Ascending aorta (tissue), 2 donors: ENCODE measurements at regions not wholly inside any gene's neighbourhood (a gene's known extent, or its start where the extent isn't known, plus 50 kb on each side); places are given as distances from the start of the nearest gene placed in this dataset.

Experiments used
- DNase-seq, 2 donors: peaks; one replicate each; pipeline ENCODE4 v3.0.0-alpha.2; 2019; ENCODE audit warnings: low spot score in 2 of 2
- H3K27ac ChIP-seq, 2 donors: fragments of 200-600 bp; sonication (generic); one replicate each; pipeline ENCODE4 v1.5.1; 2016 to 2017; ENCODE audit warnings: mild to moderate bottlenecking in 1 of 2
- H3K27me3 ChIP-seq: fragments of 200-600 bp; sonication (generic); one replicate; pipeline ENCODE4 v1.5.1; 2017
- H3K36me3 ChIP-seq, 2 donors: fragments of 200-600 bp; sonication (generic); one replicate each; pipeline ENCODE4 v1.5.1; 2016
- H3K4me1 ChIP-seq, 2 donors: fragments of 200-600 bp; sonication (generic); one replicate each; pipeline ENCODE4 v1.5.1; 2016 to 2017; ENCODE audit warnings: mild to moderate bottlenecking in 1 of 2
- H3K4me3 ChIP-seq, 2 donors: fragments of 200-600 bp; sonication (generic); one replicate each; pipeline ENCODE4 v1.5.1; 2016 to 2017; ENCODE audit warnings: mild to moderate bottlenecking in 1 of 2
- H3K9me3 ChIP-seq, 2 donors: fragments of 200-600 bp; sonication (generic); one replicate each; pipeline ENCODE4 v1.5.1; 2016
- CTCF ChIP-seq, 3 experiments: fragments of 200-600 bp in 2 of 3; fragments of 450-650 bp in 1 of 3; sonication (generic) in 2 of 3; IDR thresholded peaks; one replicate each; pipeline ENCODE4 v1.5.1; 2016 to 2019; ENCODE audit warnings: antibody characterized with exemption in 3 of 3, mild to moderate bottlenecking in 1 of 3, moderate library complexity in 1 of 3
- intact Hi-C: fragments of 100-400 bp; cut with DNase I; formaldehyde crosslinking; loops from one replicate; pipeline ENCODE4 v1.15.1; 2023

- Histone ChIP-seq H3K4me3 (no peak overlapping the region), H3K4me1 (peaks cover 0 to 5% of the 10 kb centered on the region in 2 donors), H3K27me3 (no peaks in the 10 kb centered on the region), H3K36me3 (no peaks in the 10 kb centered on the region), H3K27ac (no peak overlapping the region), H3K9me3 (no peaks in the 10 kb centered on the region)
- DNase-seq, result no peak
- intact Hi-C loops, result no loop called here
- TF ChIP-seq CTCF (IDR thresholded peaks at IDR 0.05), result no peak
These were observed 121.0 kb upstream of the ACSL4 start for GRCh38 chrX:109854096-109854495.

GRCh38 chrX:109855501-109855900 lies 122.4 kb upstream of the ACSL4 start:
- no peak overlapping the region for H3K27ac ChIP-seq
- no peaks in the 10 kb centered on the region for H3K36me3 ChIP-seq
- TF ChIP-seq CTCF (IDR thresholded peaks at IDR 0.05), result no peak
- H3K9me3 ChIP-seq, result no peaks in the 10 kb centered on the region
- intact Hi-C loops, result loop anchor here (5.0 kb wide), 2 partner anchors 73 to 143 kb away; no protein-coding TSS in a partner anchor
- DNase-seq, result no peak
- no peaks in the 10 kb centered on the region for H3K27me3 ChIP-seq
- peaks cover 0 to 3% of the 10 kb centered on the region in 2 donors for H3K4me1 ChIP-seq
- no peak overlapping the region for H3K4me3 ChIP-seq

DNA sequence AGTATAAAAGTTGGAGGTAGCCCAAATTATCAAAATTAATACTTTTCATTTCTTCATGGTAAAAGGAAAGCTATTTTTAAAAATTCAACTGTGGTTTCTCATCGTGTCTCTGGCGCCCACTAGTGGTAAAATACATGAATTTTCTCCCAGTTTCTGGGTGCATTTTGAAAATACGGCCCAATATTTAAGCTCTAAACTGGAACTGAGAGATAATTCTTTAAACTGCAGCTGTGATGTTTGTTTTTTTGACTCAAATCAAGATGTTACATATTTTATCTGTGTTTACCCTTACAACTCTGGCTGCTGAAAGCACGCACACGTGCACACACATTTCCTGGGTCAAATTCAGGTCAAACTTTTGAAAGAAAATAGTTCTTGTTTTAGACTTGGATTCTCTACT lies 123.9 kb upstream of the ACSL4 start:
- H3K4me3 ChIP-seq, result peak overlapping the region in 1 of 2 donors; percentile 32
- intact Hi-C loops, result loop anchor here (5.0 kb wide), 2 partner anchors 75 to 145 kb away; no protein-coding TSS in a partner anchor
- no peaks in the 10 kb centered on the region for H3K27me3 ChIP-seq
- no peaks in the 10 kb centered on the region for H3K36me3 ChIP-seq
- H3K27ac ChIP-seq, result no peak overlapping the region
- peak; percentile 62 to 86 (median 81) for TF ChIP-seq CTCF (IDR thresholded peaks at IDR 0.05)
- no peak for DNase-seq
- no peaks in the 10 kb centered on the region for H3K9me3 ChIP-seq
- peaks cover 0 to 3% of the 10 kb centered on the region in 2 donors for H3K4me1 ChIP-seq

DNA sequence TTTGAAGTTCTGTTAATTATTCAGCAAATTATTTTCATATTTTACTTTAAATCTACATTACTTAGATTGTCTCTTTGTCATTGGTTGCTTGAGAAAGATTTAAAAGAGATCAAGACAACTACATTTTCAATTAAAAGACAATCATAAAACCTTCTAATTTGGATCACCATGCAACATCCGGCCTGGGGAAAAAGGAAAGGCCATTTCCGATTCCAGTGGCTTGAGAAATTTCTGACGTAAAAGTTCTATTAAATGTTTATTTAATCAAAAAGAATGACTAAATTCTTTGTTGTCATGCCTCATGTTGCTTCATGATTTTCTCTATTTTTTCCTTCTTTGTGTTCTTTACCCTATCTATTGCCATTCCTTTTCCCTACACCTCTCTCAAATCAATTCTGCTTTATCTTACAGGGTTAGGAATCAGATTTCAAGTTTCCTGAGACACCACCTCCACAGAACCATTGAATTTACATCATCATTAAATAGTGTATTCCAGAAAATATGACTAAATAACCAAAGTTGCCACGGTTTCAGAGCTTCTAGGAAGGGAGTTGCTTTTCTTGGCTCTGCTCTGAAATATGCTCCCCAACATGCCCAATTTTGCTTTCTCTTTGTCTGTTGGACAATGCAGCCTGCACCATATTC lies 124.6 kb upstream of the ACSL4 start:
- no peak for DNase-seq
- H3K36me3 ChIP-seq, result no peaks in the 10 kb centered on the region
- H3K4me1 ChIP-seq, result peaks cover 0 to 3% of the 10 kb centered on the region in 2 donors
- H3K27ac ChIP-seq, result no peak overlapping the region
- no peaks in the 10 kb centered on the region for H3K27me3 ChIP-seq
- no peaks in the 10 kb centered on the region for H3K9me3 ChIP-seq
- H3K4me3 ChIP-seq, result no peak overlapping the region
- intact Hi-C loops, result loop anchor here (5.0 kb wide), 2 partner anchors 75 to 145 kb away; no protein-coding TSS in a partner anchor
- no peak for TF ChIP-seq CTCF (IDR thresholded peaks at IDR 0.05)

GRCh38 chrX:109858602-109859341 lies 125.7 kb upstream of the ACSL4 start:
- Histone ChIP-seq H3K4me1 (peaks cover 0 to 3% of the 10 kb centered on the region in 2 donors), H3K27me3 (no peaks in the 10 kb centered on the region), H3K9me3 (no peaks in the 10 kb centered on the region), H3K27ac (no peak overlapping the region), H3K36me3 (no peaks in the 10 kb centered on the region), H3K4me3 (no peak overlapping the region)
- no peak for DNase-seq
- no peak for TF ChIP-seq CTCF (IDR thresholded peaks at IDR 0.05)
- intact Hi-C loops, result loop anchor here (5.0 kb wide), 2 partner anchors 76 to 146 kb away; no protein-coding TSS in a partner anchor
